ENCODE measurements at regions not wholly inside any gene's neighbourhood (a gene's known extent, or its start where the extent isn't known, plus 50 kb on each side); places are given as distances from the start of the nearest gene placed in this dataset.

GRCh38 chr3:165920984-165921383 lies 83.8 kb upstream of the BCHE start (continued):
- TF ChIP-seq KDM5B (IDR thresholded peaks at IDR 0.05; ENCODE audit: insufficient replicate concordance, low read depth, low read length) (no peak), HNRNPH1 (optimal IDR thresholded peaks at IDR 0.05; ENCODE audit: low read depth, low read length) (no peak), ZSCAN32 (CRISPR knock-in tag; IDR thresholded peaks at IDR 0.05) (no peak), ZKSCAN1 (IDR thresholded peaks at IDR 0.05; ENCODE audit: low read depth, low read length) (no peak), ARID1B (IDR thresholded peaks at IDR 0.05) (peak; percentile 78), ZNF274 (IDR thresholded peaks at IDR 0.05; ENCODE audit: borderline replicate concordance, low read depth, low read length) (no peak), KDM4B (IDR thresholded peaks at IDR 0.05; ENCODE audit: borderline replicate concordance in 2 of 2, low read depth in 1 of 2) (no peak)

GRCh38 chr3:165919284-165919683 lies 82.1 kb upstream of the BCHE start:
- TSS peak; percentile 66 for BruUV-seq (replicated peaks)
- H3K27ac ChIP-seq (ENCODE audit: extremely low read depth, low read depth, low read length) = peak overlapping the region; percentile 83
- WGBS (ENCODE audit: insufficient coverage, low coverage, missing lambda C conversion rate) = 0% methylated on average over 4 of the region's 4 CpGs
- intact Hi-C loops (cut with micrococcal nuclease) (loop anchor here (5.0 kb wide), 1 partner anchor 1813 kb away; the partner anchor contains the start of gene PDCD10), in situ Hi-C loops (cut with MboI) (no loop called here)
- H3K9ac ChIP-seq (ENCODE audit: insufficient read depth in 1 of 2, low read depth in 2 of 2, low read length in 2 of 2) = peak overlapping the region; percentile 85 to 91
- H3K9me1 ChIP-seq (ENCODE audit: control insufficient read depth, insufficient read depth, low read length) = no peaks in the 10 kb centered on the region
- no peaks in the 10 kb centered on the region for H3K36me3 ChIP-seq (ENCODE audit: control insufficient read depth, insufficient read depth, low read length)
- FAIRE-seq (no peak), DNase-seq (ENCODE audit: extremely low read depth in 1 of 4, low spot score in 3 of 4) (peak in 2 of 4 experiments; percentile 7 to 18), ATAC-seq (peak; percentile 4)
- peaks cover 71% of the 10 kb centered on the region for H3K79me2 ChIP-seq (ENCODE audit: control insufficient read depth, insufficient read depth, low read length)
- peak overlapping the region; percentile 65 for H3K4me3 ChIP-seq
- peak overlapping the region; percentile 89 for H2AFZ ChIP-seq (ENCODE audit: low read depth, low read length)
- POLR2A ChIA-PET = no interaction called here
- H3K27me3 ChIP-seq (ENCODE audit: control insufficient read depth in 2 of 2, insufficient read depth in 2 of 2, low read length in 2 of 2) = no peaks in the 10 kb centered on the region
- no peaks in the 10 kb centered on the region for H4K20me1 ChIP-seq (replicated peaks; ENCODE audit: control insufficient read depth, insufficient read depth, low read length)
- no peaks in the 10 kb centered on the region for H3K9me3 ChIP-seq (replicated peaks; ENCODE audit: control insufficient read depth, insufficient read depth, low read depth, low read length)
- CTCF ChIA-PET (ENCODE audit: low intra/inter-chr PET ratio) = no interaction called here
- H3K4me1 ChIP-seq (replicated peaks in 1 of 2; ENCODE audit: control insufficient read depth in 2 of 2, insufficient read depth in 2 of 2, low read length in 2 of 2) = peaks cover 7 to 8% of the 10 kb centered on the region in 2 experiments; a peak in 3 of 5 replicates
- peak overlapping the region; percentile 86 for H3K4me2 ChIP-seq (ENCODE audit: insufficient read depth, low read length)
- TF ChIP-seq KDM1A (IDR thresholded peaks at IDR 0.05) (0 out of 4 replicates have a peak, but pooled peaks of 1 of the 2 experiments have one; percentile 15), MEIS2 (IDR thresholded peaks at IDR 0.05; ENCODE audit: partially characterized antibody) (peak; percentile 91), ARHGAP35 (IDR thresholded peaks at IDR 0.05; ENCODE audit: partially characterized antibody) (no peak), CBFA2T3 (IDR thresholded peaks at IDR 0.05) (peak; percentile 9; the same call in 1 of the 2 replicates), ETV1 (tag; conservative IDR thresholded peaks at IDR 0.05; ENCODE audit: low read depth) (peak; percentile 72), PKNOX1 (IDR thresholded peaks at IDR 0.05) (peak; percentile 68), NFE2 (IDR thresholded peaks at IDR 0.05; ENCODE audit: low read depth) (peak; percentile 36; the same call in 1 of the 2 replicates), ZZZ3 (IDR thresholded peaks at IDR 0.05) (no peak), SLC30A9 (CRISPR knock-in tag; IDR thresholded peaks at IDR 0.05) (no peak), BRD9 (IDR thresholded peaks at IDR 0.05; ENCODE audit: low read depth, partially characterized antibody) (peak; percentile 10), PBX2 (CRISPR knock-in tag; IDR thresholded peaks at IDR 0.05; ENCODE audit: low read depth) (no peak), PBX2 (tag; conservative IDR thresholded peaks at IDR 0.05; ENCODE audit: low read depth) (peak; percentile 89), NFRKB (IDR thresholded peaks at IDR 0.05; ENCODE audit: low read depth) (peak; percentile 39; the same call in 1 of the 2 replicates)

Measured in K562 (cell line).